ENCODE measurements at regions not wholly inside any gene's neighbourhood (a gene's known extent, or its start where the extent isn't known, plus 50 kb on each side); places are given as distances from the start of the nearest gene placed in this dataset.

DNA sequence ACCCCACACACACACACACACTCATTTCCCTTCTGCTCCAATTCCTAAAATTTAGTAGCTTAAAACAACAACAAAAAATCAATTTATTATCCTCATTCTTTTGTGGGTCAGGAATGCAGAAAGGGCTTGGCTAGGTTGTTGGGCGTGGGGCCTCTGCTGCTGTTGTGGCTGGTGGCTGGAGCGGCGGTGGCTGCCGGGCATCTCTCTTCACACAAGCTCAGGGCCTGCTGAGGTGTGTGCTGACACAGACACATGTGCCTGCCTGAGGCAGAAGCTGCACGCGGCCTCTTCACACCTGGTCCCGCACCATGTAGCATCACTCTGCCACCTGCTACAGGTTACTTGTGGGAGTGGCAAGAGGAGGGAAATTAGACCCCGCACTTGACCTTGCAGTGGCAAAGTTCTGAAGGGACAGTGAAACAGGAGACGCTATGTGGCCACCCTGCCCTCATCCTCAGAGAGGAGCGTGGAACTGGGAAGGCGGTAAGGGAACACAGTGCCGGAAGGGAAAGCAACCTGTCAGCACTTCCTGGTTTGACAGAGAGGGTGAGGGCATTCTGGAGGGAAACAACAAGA, 64.0 kb upstream of the PRR20G start:
- H3K4me1 ChIP-seq (ENCODE audit: control insufficient read depth, extremely low read depth, insufficient read depth, low read length): no peaks in the 10 kb centered on the region
- DNase-seq (ENCODE audit: low read depth, low spot score) (no peak), FAIRE-seq (no peak)
- no TSS peak for BruUV-seq (replicated peaks)
- dilution Hi-C loops (cut with MboI; ENCODE audit: extremely low pct_ligation_motif_present, low sequenced_read_pairs) (no loop called here), intact Hi-C loops (cut with micrococcal nuclease) (no loop called here)
- H3K9ac ChIP-seq (replicated peaks; ENCODE audit: extremely low read depth, insufficient read depth, low read length): no peak overlapping the region
- no peak for TF ChIP-seq EZH2 (IDR thresholded peaks at IDR 0.05; ENCODE audit: borderline replicate concordance, low read depth, low read length, severe bottlenecking)
- TF ChIP-seq, protein P1, sequence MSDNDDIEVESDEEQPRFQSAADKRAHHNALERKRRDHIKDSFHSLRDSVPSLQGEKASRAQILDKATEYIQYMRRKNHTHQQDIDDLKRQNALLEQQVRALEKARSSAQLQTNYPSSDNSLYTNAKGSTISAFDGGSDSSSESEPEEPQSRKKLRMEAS (IDR thresholded peaks at IDR 0.05; ENCODE audit: insufficient read depth, insufficient read length): no peak
- no peak for TF ChIP-seq FOS (IDR thresholded peaks at IDR 0.05; ENCODE audit: borderline replicate concordance, insufficient read depth, low read length)
- TF ChIP-seq, protein P2, sequence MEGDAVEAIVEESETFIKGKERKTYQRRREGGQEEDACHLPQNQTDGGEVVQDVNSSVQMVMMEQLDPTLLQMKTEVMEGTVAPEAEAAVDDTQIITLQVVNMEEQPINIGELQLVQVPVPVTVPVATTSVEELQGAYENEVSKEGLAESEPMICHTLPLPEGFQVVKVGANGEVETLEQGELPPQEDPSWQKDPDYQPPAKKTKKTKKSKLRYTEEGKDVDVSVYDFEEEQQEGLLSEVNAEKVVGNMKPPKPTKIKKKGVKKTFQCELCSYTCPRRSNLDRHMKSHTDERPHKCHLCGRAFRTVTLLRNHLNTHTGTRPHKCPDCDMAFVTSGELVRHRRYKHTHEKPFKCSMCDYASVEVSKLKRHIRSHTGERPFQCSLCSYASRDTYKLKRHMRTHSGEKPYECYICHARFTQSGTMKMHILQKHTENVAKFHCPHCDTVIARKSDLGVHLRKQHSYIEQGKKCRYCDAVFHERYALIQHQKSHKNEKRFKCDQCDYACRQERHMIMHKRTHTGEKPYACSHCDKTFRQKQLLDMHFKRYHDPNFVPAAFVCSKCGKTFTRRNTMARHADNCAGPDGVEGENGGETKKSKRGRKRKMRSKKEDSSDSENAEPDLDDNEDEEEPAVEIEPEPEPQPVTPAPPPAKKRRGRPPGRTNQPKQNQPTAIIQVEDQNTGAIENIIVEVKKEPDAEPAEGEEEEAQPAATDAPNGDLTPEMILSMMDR (IDR thresholded peaks at IDR 0.05; ENCODE audit: extremely low read depth in 1 of 2, insufficient read depth in 1 of 2, low read depth in 1 of 2, low read length in 2 of 2): no peak
- TF ChIP-seq JUN (IDR thresholded peaks at IDR 0.05; ENCODE audit: borderline replicate concordance, insufficient read depth, insufficient read length, low read depth): no peak
- no peak for TF ChIP-seq POLR2A (IDR thresholded peaks at IDR 0.05; ENCODE audit: low read depth, low read length)
- ChIA-PET POLR2A (no interaction called here), CTCF (interaction anchor here (1.7 kb wide), 1 partner anchor 15 kb away, joined by 3 read pairs; no protein-coding TSS in a partner anchor)
- H3K9me3 ChIP-seq (replicated peaks; ENCODE audit: control insufficient read depth, insufficient read depth, low read length): no peaks in the 10 kb centered on the region
- no peak overlapping the region for H3K4me2 ChIP-seq (ENCODE audit: insufficient read depth, low read length)
- no peaks in the 10 kb centered on the region for H3K27me3 ChIP-seq (ENCODE audit: control insufficient read depth in 2 of 2, insufficient read depth in 2 of 2, low read length in 2 of 2)
- no peak overlapping the region for H3K27ac ChIP-seq (ENCODE audit: insufficient read depth, low read depth, low read length)
- H3K9me1 ChIP-seq (replicated peaks; ENCODE audit: control insufficient read depth, extremely low read depth, insufficient read depth, low read length): no peaks in the 10 kb centered on the region
- H4K20me1 ChIP-seq (replicated peaks; ENCODE audit: control insufficient read depth, extremely low read depth, insufficient read depth, low read length): no peaks in the 10 kb centered on the region
- H3K79me2 ChIP-seq (ENCODE audit: control insufficient read depth, insufficient read depth, low read length): no peaks in the 10 kb centered on the region
- H2AFZ ChIP-seq (ENCODE audit: low read depth, low read length): no peak overlapping the region
- H3K4me3 ChIP-seq (replicated peaks in 1 of 3; ENCODE audit: insufficient read depth in 1 of 3, low read depth in 1 of 3, low read length in 3 of 3): no peak overlapping the region
- H3K36me3 ChIP-seq (ENCODE audit: control insufficient read depth in 2 of 2, extremely low read depth in 1 of 2, insufficient read depth in 2 of 2, low read length in 2 of 2): no peaks in the 10 kb centered on the region

All from endothelial cell of umbilical vein (primary cell).